ENCODE measurements at regions not wholly inside any gene's neighbourhood (a gene's known extent, or its start where the extent isn't known, plus 50 kb on each side); places are given as distances from the start of the nearest gene placed in this dataset.

DNA sequence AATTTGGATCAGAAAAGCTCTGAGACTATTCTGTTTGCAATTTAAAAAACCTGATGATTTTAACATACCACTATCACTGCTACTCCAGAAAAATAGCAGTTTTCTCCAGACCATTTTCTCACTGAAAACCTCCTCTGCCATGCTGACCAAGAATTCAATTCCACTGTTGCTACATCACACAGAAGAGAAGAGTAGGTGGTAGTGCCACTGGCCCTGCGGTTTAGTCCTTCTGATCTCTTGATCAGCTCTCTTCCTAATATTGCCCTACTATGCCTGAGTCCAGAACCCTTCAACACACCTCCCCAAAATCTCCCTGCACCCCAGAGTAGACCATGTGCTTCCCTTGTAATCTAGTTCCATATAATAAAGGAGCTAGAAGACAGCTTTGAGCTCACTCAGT is 55.8 kb upstream of the HS3ST1 start:
- H3K79me2 ChIP-seq (replicated peaks; ENCODE audit: insufficient read depth, low read length) = no peaks in the 10 kb centered on the region
- no peaks in the 10 kb centered on the region for H4K20me1 ChIP-seq (ENCODE audit: insufficient read depth)
- no peak overlapping the region for H3K4me2 ChIP-seq (ENCODE audit: low read length)
- H3K9me3 ChIP-seq (ENCODE audit: low read length) = no peaks in the 10 kb centered on the region
- no peak for TF ChIP-seq EZH2 (IDR thresholded peaks at IDR 0.05; ENCODE audit: borderline replicate concordance, insufficient read depth, low read length, poor library complexity, severe bottlenecking)
- no peak for TF ChIP-seq POLR2AphosphoS5 (IDR thresholded peaks at IDR 0.05)
- no peak for TF ChIP-seq EP300 (conservative IDR thresholded peaks at IDR 0.05; ENCODE audit: poor library complexity, severe bottlenecking)
- no peak for TF ChIP-seq SMC3 (conservative IDR thresholded peaks at IDR 0.05; ENCODE audit: poor library complexity)
- no peak for TF ChIP-seq RAD21 (conservative IDR thresholded peaks at IDR 0.05)
- TF ChIP-seq, protein P1, sequence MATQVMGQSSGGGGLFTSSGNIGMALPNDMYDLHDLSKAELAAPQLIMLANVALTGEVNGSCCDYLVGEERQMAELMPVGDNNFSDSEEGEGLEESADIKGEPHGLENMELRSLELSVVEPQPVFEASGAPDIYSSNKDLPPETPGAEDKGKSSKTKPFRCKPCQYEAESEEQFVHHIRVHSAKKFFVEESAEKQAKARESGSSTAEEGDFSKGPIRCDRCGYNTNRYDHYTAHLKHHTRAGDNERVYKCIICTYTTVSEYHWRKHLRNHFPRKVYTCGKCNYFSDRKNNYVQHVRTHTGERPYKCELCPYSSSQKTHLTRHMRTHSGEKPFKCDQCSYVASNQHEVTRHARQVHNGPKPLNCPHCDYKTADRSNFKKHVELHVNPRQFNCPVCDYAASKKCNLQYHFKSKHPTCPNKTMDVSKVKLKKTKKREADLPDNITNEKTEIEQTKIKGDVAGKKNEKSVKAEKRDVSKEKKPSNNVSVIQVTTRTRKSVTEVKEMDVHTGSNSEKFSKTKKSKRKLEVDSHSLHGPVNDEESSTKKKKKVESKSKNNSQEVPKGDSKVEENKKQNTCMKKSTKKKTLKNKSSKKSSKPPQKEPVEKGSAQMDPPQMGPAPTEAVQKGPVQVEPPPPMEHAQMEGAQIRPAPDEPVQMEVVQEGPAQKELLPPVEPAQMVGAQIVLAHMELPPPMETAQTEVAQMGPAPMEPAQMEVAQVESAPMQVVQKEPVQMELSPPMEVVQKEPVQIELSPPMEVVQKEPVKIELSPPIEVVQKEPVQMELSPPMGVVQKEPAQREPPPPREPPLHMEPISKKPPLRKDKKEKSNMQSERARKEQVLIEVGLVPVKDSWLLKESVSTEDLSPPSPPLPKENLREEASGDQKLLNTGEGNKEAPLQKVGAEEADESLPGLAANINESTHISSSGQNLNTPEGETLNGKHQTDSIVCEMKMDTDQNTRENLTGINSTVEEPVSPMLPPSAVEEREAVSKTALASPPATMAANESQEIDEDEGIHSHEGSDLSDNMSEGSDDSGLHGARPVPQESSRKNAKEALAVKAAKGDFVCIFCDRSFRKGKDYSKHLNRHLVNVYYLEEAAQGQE (IDR thresholded peaks at IDR 0.05; ENCODE audit: borderline replicate concordance) = no peak
- TF ChIP-seq, protein P2, sequence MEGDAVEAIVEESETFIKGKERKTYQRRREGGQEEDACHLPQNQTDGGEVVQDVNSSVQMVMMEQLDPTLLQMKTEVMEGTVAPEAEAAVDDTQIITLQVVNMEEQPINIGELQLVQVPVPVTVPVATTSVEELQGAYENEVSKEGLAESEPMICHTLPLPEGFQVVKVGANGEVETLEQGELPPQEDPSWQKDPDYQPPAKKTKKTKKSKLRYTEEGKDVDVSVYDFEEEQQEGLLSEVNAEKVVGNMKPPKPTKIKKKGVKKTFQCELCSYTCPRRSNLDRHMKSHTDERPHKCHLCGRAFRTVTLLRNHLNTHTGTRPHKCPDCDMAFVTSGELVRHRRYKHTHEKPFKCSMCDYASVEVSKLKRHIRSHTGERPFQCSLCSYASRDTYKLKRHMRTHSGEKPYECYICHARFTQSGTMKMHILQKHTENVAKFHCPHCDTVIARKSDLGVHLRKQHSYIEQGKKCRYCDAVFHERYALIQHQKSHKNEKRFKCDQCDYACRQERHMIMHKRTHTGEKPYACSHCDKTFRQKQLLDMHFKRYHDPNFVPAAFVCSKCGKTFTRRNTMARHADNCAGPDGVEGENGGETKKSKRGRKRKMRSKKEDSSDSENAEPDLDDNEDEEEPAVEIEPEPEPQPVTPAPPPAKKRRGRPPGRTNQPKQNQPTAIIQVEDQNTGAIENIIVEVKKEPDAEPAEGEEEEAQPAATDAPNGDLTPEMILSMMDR (IDR thresholded peaks at IDR 0.05; ENCODE audit: poor library complexity, severe bottlenecking) = no peak
- no peak for TF ChIP-seq MXI1 (conservative IDR thresholded peaks at IDR 0.05; ENCODE audit: poor library complexity, severe bottlenecking)
- TF ChIP-seq TAF1 (IDR thresholded peaks at IDR 0.05; ENCODE audit: low read depth) = no peak
- H3F3A ChIP-seq (ENCODE audit: insufficient read depth, low read length, poor library complexity, severe bottlenecking) = no peaks in the 10 kb centered on the region
- no peaks in the 10 kb centered on the region for H3K9me2 ChIP-seq (ENCODE audit: insufficient read depth, low read length)
- no peaks in the 10 kb centered on the region for H3K36me3 ChIP-seq (ENCODE audit: insufficient read depth, low read length)
- H2AFZ ChIP-seq (ENCODE audit: low read depth, low read length) = no peak overlapping the region
- no peak overlapping the region for H3K9ac ChIP-seq (ENCODE audit: low read length)
- no peaks in the 10 kb centered on the region for H3K27me3 ChIP-seq (ENCODE audit: insufficient read depth, low read depth, low read length)
- no peak overlapping the region for H3K4me3 ChIP-seq (ENCODE audit: low read length)
- H3K27ac ChIP-seq (ENCODE audit: low read length) = no peak overlapping the region

DNA sequence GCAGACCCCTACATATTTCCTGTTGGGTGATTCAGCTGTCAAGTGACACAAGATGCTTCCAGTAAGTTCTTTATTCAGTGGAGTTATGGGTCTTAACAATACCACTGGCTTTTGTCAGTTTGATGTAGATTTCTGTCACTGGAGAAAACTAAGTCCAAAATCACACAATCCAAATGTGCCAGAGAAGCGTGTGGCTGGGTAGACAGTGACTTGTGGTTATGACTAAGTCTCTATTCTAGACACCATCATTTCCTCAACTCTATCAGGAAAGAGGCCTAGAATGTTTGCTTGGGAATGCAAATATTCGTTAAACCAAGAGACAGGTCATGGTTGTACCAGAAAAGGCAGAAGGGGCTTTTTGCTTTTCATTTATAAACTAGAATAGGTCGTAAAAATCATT is 54.4 kb upstream of the HS3ST1 start:
- Histone ChIP-seq H4K20me1 (ENCODE audit: insufficient read depth) (no peaks in the 10 kb centered on the region), H3K9me3 (ENCODE audit: low read length) (no peaks in the 10 kb centered on the region), H3K79me2 (replicated peaks; ENCODE audit: insufficient read depth, low read length) (no peaks in the 10 kb centered on the region), H3K4me3 (ENCODE audit: low read length) (no peak overlapping the region), H3K27ac (ENCODE audit: low read length) (no peak overlapping the region), H3K27me3 (ENCODE audit: insufficient read depth, low read depth, low read length) (no peaks in the 10 kb centered on the region), H3K36me3 (ENCODE audit: insufficient read depth, low read length) (no peaks in the 10 kb centered on the region), H3K4me2 (ENCODE audit: low read length) (no peak overlapping the region), H2AFZ (ENCODE audit: low read depth, low read length) (no peak overlapping the region), H3K9ac (ENCODE audit: low read length) (no peak overlapping the region), H3K9me2 (ENCODE audit: insufficient read depth, low read length) (no peaks in the 10 kb centered on the region), H3F3A (ENCODE audit: insufficient read depth, low read length, poor library complexity, severe bottlenecking) (no peaks in the 10 kb centered on the region)
- TF ChIP-seq RAD21 (conservative IDR thresholded peaks at IDR 0.05) (no peak), EP300 (conservative IDR thresholded peaks at IDR 0.05; ENCODE audit: poor library complexity, severe bottlenecking) (no peak), SMC3 (conservative IDR thresholded peaks at IDR 0.05; ENCODE audit: poor library complexity) (no peak), MXI1 (conservative IDR thresholded peaks at IDR 0.05; ENCODE audit: poor library complexity, severe bottlenecking) (no peak), POLR2AphosphoS5 (IDR thresholded peaks at IDR 0.05) (no peak), EZH2 (IDR thresholded peaks at IDR 0.05; ENCODE audit: borderline replicate concordance, insufficient read depth, low read length, poor library complexity, severe bottlenecking) (no peak), TAF1 (IDR thresholded peaks at IDR 0.05; ENCODE audit: low read depth) (no peak)
- TF ChIP-seq, protein P2 (IDR thresholded peaks at IDR 0.05; ENCODE audit: poor library complexity, severe bottlenecking) = no peak
- TF ChIP-seq, protein P1 (IDR thresholded peaks at IDR 0.05; ENCODE audit: borderline replicate concordance) = no peak
